ENCODE measurements at regions not wholly inside any gene's neighbourhood (a gene's known extent, or its start where the extent isn't known, plus 50 kb on each side); places are given as distances from the start of the nearest gene placed in this dataset.

GRCh38 chr9:93776873-93777272 lies 178.3 kb downstream of the BARX1 start:
- Histone ChIP-seq H3K23ac (ENCODE audit: insufficient read length) (no peak overlapping the region), H4K91ac (replicated peaks; ENCODE audit: insufficient read length, low read length) (no peak overlapping the region), H2BK15ac (ENCODE audit: low read length) (no peak overlapping the region), H2AK5ac (ENCODE audit: low read depth, low read length) (no peak overlapping the region), H3K79me2 (ENCODE audit: control insufficient read depth in 1 of 2, insufficient read depth in 2 of 2, low read length in 2 of 2) (no peaks in the 10 kb centered on the region), H3K27me3 (replicated peaks in 1 of 4; ENCODE audit: control insufficient read depth in 3 of 4, extremely low read depth in 1 of 4, insufficient read depth in 3 of 4, low read length in 3 of 4) (no peaks in the 10 kb centered on the region), H3K9ac (replicated peaks in 1 of 4; ENCODE audit: extremely low read depth in 1 of 4, low read depth in 3 of 4, low read length in 3 of 4) (no peak overlapping the region), H3K4me3 (ENCODE audit: extremely low read depth in 1 of 4, insufficient read depth in 2 of 4, low read depth in 3 of 4, low read length in 4 of 4) (no peak overlapping the region), H3K4ac (replicated peaks; ENCODE audit: insufficient read length, low read depth, low read length) (no peak overlapping the region), H2BK12ac (ENCODE audit: low read depth, low read length) (no peak overlapping the region), H3K9me3 (ENCODE audit: insufficient read depth in 2 of 2, low read depth in 1 of 2, low read length in 1 of 2) (no peaks in the 10 kb centered on the region), H2BK5ac (ENCODE audit: low read depth, low read length) (no peak overlapping the region), H3K4me1 (replicated peaks in 1 of 4; ENCODE audit: control insufficient read depth in 3 of 4, insufficient read depth in 4 of 4, low read length in 3 of 4) (no peaks in the 10 kb centered on the region), H3K56ac (replicated peaks; ENCODE audit: insufficient read length, low read depth, low read length) (no peak overlapping the region), H2AFZ (ENCODE audit: low read length) (no peak overlapping the region), H3K79me1 (ENCODE audit: low read depth, low read length) (no peaks in the 10 kb centered on the region), H3K36me3 (ENCODE audit: control insufficient read depth in 2 of 4, insufficient read depth in 4 of 4, low read length in 3 of 4) (no peaks in the 10 kb centered on the region), H4K20me1 (replicated peaks in 1 of 2; ENCODE audit: control insufficient read depth in 1 of 2, insufficient read depth in 2 of 2, low read length in 2 of 2) (no peaks in the 10 kb centered on the region), H2BK120ac (replicated peaks; ENCODE audit: low read depth, low read length) (no peak overlapping the region), H4K5ac (ENCODE audit: insufficient read length, low read depth, low read length) (no peak overlapping the region), H2BK20ac (ENCODE audit: low read length) (no peak overlapping the region), H3K4me2 (ENCODE audit: insufficient read depth in 1 of 2, low read depth in 2 of 2, low read length in 2 of 2) (no peak overlapping the region), H3K14ac (ENCODE audit: insufficient read length) (no peak overlapping the region), H4K8ac (ENCODE audit: extremely low read depth, insufficient read depth, low read length) (no peak overlapping the region), H3K18ac (ENCODE audit: extremely low read depth, low read length) (no peak overlapping the region), H3K23me2 (ENCODE audit: low read depth, low read length) (no peaks in the 10 kb centered on the region), H3K27ac (ENCODE audit: low read depth, low read length) (no peak overlapping the region; the same call in 1 of the 2 replicates)
- ChIA-PET POLR2A (ENCODE audit: partially characterized antibody) (no interaction called here), CTCF (ENCODE audit: partially characterized antibody) (no interaction called here)
- TF ChIP-seq BRCA1 (IDR thresholded peaks at IDR 0.05; ENCODE audit: low read depth, low read length): no peak
- TF ChIP-seq TAF7 (optimal IDR thresholded peaks at IDR 0.05; ENCODE audit: borderline replicate concordance, low read depth, low read length): no peak
- TF ChIP-seq KDM4A (IDR thresholded peaks at IDR 0.05; ENCODE audit: low read depth, low read length, severe bottlenecking): no peak
- no peak for TF ChIP-seq SAP30 (IDR thresholded peaks at IDR 0.05; ENCODE audit: insufficient read depth, insufficient replicate concordance, low read length)
- no peak for TF ChIP-seq SP2 (IDR thresholded peaks at IDR 0.05; ENCODE audit: low read length)
- TF ChIP-seq POLR2AphosphoS5 (IDR thresholded peaks at IDR 0.05; ENCODE audit: low read depth, low read length): no peak
- TF ChIP-seq CTBP2 (IDR thresholded peaks at IDR 0.05; ENCODE audit: borderline replicate concordance, insufficient read depth, insufficient read length, low read length): no peak
- TF ChIP-seq CBX8 (IDR thresholded peaks at IDR 0.05; ENCODE audit: borderline replicate concordance, low read depth, low read length): no peak
- TF ChIP-seq TAF1 (IDR thresholded peaks at IDR 0.05; ENCODE audit: low read depth, low read length): no peak
- TF ChIP-seq BCL11A (IDR thresholded peaks at IDR 0.05; ENCODE audit: low read depth in 2 of 2, low read length in 2 of 2): no peak
- TF ChIP-seq TBP (IDR thresholded peaks at IDR 0.05; ENCODE audit: low read depth, low read length): no peak
- TF ChIP-seq TEAD4 (IDR thresholded peaks at IDR 0.05; ENCODE audit: low read depth, low read length): no peak
- no peak for TF ChIP-seq ZNF274 (IDR thresholded peaks at IDR 0.05; ENCODE audit: borderline replicate concordance, extremely low read depth, low read length)
- 87% methylated on average over 11 of the region's 11 CpGs; no CpG with 5 or more reads in 1 of the 2 experiments for WGBS, 2 experiments (ENCODE audit: extremely low coverage in 1 of 2, insufficient coverage in 1 of 2, insufficient read length in 1 of 2, insufficient replicate concordance in 2 of 2, low coverage in 1 of 2, low lambda C conversion rate in 2 of 2, missing lambda C conversion rate in 1 of 2)
- DNase-seq (ENCODE audit: low read depth in 1 of 2, low spot score in 2 of 2) (no peak), FAIRE-seq (no peak)
